PC-3 (cell line): ENCODE measurements at regions not wholly inside any gene's neighbourhood (a gene's known extent, or its start where the extent isn't known, plus 50 kb on each side); places are given as distances from the start of the nearest gene placed in this dataset.

ENCODE experiments used
- ATAC-seq: fragments of 200-7000 bp; cut with Tn5 transposase; 2 replicates; pipeline ENCODE4 v1.9.1; 2020; ENCODE audit warnings: mild to moderate bottlenecking, moderate library complexity
- BruUV-seq: library from RNA; stranded (reverse); fragments of 400-500 nt; replicated peaks from 2 replicates; lab custom pipeline; 2021; lab: Mats Ljungman, UMichigan
- CTCF ChIA-PET: fragments of 300-600 bp; sonication (Branson Sonifier 250); formaldehyde crosslinking; loops from one replicate; lab custom pipeline; 2022; ENCODE audit warnings: antibody characterized with exemption; lab: Charles Lee
- POLR2A ChIA-PET: fragments of 300-600 bp; sonication (Branson Sonifier 250); formaldehyde crosslinking; loops from one replicate; lab custom pipeline; 2022; ENCODE audit warnings: antibody characterized with exemption; ENCODE audit not compliant: unreplicated experiment; lab: Charles Lee
- DNase-seq: peaks from one replicate; pipeline ENCODE4 v3.0.0-alpha.2; 2015
- H2AFZ ChIP-seq: fragments of 300-600 bp; sonication (generic); 2 replicates; pipeline ENCODE4 v1.6.0; 2016; ENCODE audit warnings: antibody characterized with exemption, low read length
- H3F3A ChIP-seq: fragments of 300-600 bp; sonication (generic); one replicate; pipeline ENCODE4 v1.6.0; 2017; ENCODE audit warnings: antibody characterized with exemption, low read length, control low read depth, mild to moderate bottlenecking; ENCODE audit not compliant: unreplicated experiment
- H3K27ac ChIP-seq: fragments of 300-600 bp; sonication (generic); 2 replicates; pipeline ENCODE4 v1.5.1; 2016; ENCODE audit warnings: mild to moderate bottlenecking, low read length
- H3K27me3 ChIP-seq: fragments of 300-600 bp; sonication (generic); 2 replicates; pipeline ENCODE4 v1.6.1; 2016; ENCODE audit warnings: low read length, mixed read lengths
- H3K36me3 ChIP-seq: fragments of 300-600 bp; sonication (generic); 2 replicates; pipeline ENCODE4 v1.6.1; 2016; ENCODE audit warnings: low read depth, mixed run types, low read length, mixed read lengths
- H3K4me1 ChIP-seq: fragments of 300-600 bp; sonication (generic); 2 replicates; pipeline ENCODE4 v1.5.1; 2016; ENCODE audit warnings: low read length; ENCODE audit not compliant: insufficient read depth
- H3K4me2 ChIP-seq: fragments of 300-600 bp; sonication (generic); 2 replicates; pipeline ENCODE4 v1.6.0; 2016; ENCODE audit warnings: low read length
- H3K4me3 ChIP-seq: fragments of 300-600 bp; sonication (generic); 2 replicates; pipeline ENCODE4 v1.5.1; 2016; ENCODE audit warnings: mild to moderate bottlenecking, low read length, mixed read lengths
- H3K79me2 ChIP-seq: fragments of 300-600 bp; sonication (generic); 2 replicates; pipeline ENCODE4 v1.6.1; 2017; ENCODE audit warnings: low read length, mixed read lengths
- H3K9ac ChIP-seq: fragments of 300-600 bp; sonication (generic); 2 replicates; pipeline ENCODE4 v1.6.0; 2016; ENCODE audit warnings: mild to moderate bottlenecking, low read length
- H3K9me2 ChIP-seq: fragments of 300-600 bp; sonication (generic); replicated peaks from 2 replicates; pipeline ENCODE4 v1.6.1; 2016; ENCODE audit warnings: mixed run types, low read length, mixed read lengths
- H3K9me3 ChIP-seq: fragments of 300-600 bp; sonication (generic); 2 replicates; pipeline ENCODE4 v1.6.1; 2016; ENCODE audit warnings: low read length, mixed read lengths
- H4K20me1 ChIP-seq: fragments of 300-600 bp; sonication (generic); 2 replicates; pipeline ENCODE4 v1.6.1; 2016; ENCODE audit warnings: low read length, mixed read lengths
- CTCF ChIP-seq: fragments of 300-600 bp; sonication (generic); conservative IDR thresholded peaks from 2 replicates; pipeline ENCODE4 v1.5.1; 2017; ENCODE audit warnings: antibody characterized with exemption, low read depth, mild to moderate bottlenecking, low read length
- EZH2 ChIP-seq: fragments of 300-600 bp; sonication (generic); IDR thresholded peaks from one replicate; pipeline ENCODE4 v1.6.1; 2017; ENCODE audit warnings: antibody characterized with exemption, mild to moderate bottlenecking, low read length; ENCODE audit not compliant: unreplicated experiment
- EZH2phosphoT487 ChIP-seq: fragments of 300-600 bp; sonication (generic); IDR thresholded peaks from 2 replicates; pipeline ENCODE4 v1.6.1; 2018; ENCODE audit warnings: mild to moderate bottlenecking, antibody characterized with exemption, low read length, borderline replicate concordance
- intact Hi-C: fragments of 100-400 bp; cut with micrococcal nuclease; formaldehyde crosslinking; loops from 2 replicates; pipeline ENCODE4 v1.9.0; 2023

DNA sequence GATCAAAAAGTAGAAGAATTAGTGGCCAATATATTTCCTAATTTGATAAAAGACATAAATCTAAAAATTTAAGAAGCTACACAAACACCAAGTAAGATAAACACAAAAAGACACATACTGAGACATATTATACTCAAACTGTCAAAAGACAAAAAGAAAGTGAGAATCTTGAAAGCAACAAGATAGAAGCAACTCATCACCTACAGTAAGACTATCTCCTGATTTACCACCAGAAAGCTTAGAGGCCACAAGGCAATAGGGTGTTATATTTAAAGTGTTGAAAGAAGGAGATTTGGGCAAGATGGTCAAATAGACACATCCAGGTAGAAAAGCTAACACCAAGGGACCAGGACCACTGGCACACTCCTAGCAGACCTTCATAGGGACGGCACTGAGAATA lies 79.4 kb downstream of the ITM2A start:
- Histone ChIP-seq H3F3A (no peaks in the 10 kb centered on the region), H3K9ac (no peak overlapping the region), H3K4me1 (no peaks in the 10 kb centered on the region), H3K4me2 (no peak overlapping the region), H3K9me2 (no peaks in the 10 kb centered on the region), H2AFZ (no peak overlapping the region), H3K27ac (no peak overlapping the region), H3K36me3 (no peaks in the 10 kb centered on the region), H3K4me3 (no peak overlapping the region), H4K20me1 (no peaks in the 10 kb centered on the region), H3K9me3 (no peaks in the 10 kb centered on the region), H3K79me2 (no peaks in the 10 kb centered on the region), H3K27me3 (no peaks in the 10 kb centered on the region)
- CTCF ChIA-PET = no interaction called here
- BruUV-seq = no TSS peak
- TF ChIP-seq EZH2phosphoT487 (no peak), CTCF (no peak), EZH2 (no peak)
- DNase-seq = no peak
- intact Hi-C loops = no loop called here
- ATAC-seq = no peak
- POLR2A ChIA-PET = no interaction called here

DNA sequence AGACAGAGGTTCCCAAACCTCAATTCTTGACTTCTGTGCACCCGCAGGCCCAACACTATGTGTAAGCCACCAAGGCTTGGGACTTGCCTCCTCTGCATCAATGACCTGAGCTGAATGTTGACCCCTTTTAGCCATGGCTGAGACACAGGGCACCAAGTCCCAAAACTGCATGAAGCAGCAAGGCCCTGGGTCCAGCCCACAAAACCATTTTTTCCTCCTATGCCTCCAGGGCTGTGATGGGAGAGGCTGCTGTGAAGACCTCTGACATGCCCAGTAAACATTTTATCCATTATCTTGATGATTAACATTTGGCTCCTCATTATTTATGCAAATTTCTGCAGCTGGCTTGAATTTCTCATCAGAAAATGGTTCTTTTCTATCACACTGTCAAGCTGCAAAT lies 85.4 kb downstream of the ITM2A start:
- ATAC-seq = no peak
- Histone ChIP-seq H3K27ac (no peak overlapping the region), H3K79me2 (no peaks in the 10 kb centered on the region), H3F3A (no peaks in the 10 kb centered on the region), H4K20me1 (no peaks in the 10 kb centered on the region), H3K36me3 (no peaks in the 10 kb centered on the region), H3K9ac (no peak overlapping the region), H2AFZ (no peak overlapping the region), H3K4me3 (no peak overlapping the region), H3K4me2 (no peak overlapping the region), H3K9me3 (no peaks in the 10 kb centered on the region), H3K9me2 (no peaks in the 10 kb centered on the region), H3K4me1 (no peaks in the 10 kb centered on the region), H3K27me3 (no peaks in the 10 kb centered on the region)
- no peak for DNase-seq
- ChIA-PET POLR2A (no interaction called here), CTCF (no interaction called here)
- intact Hi-C loops = no loop called here
- no TSS peak for BruUV-seq
- no peak for TF ChIP-seq EZH2

DNA sequence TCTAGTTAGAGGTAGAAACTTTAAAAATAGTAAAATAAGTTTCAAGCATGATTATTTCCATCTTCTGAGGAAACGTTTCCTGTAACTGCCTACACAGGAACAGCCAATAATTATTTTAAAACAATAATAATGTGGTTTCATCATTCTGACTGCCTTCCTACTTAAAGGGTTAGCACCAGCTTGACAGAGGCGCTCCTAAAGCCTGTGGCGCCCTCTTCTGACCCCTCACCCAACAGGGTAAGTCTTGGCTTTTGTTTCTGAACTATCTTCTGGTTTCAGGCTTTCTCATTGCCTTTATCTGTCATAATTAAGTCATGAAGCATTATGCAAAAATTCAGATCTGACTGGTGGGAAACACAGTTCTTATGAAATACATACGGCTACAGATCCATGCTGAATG lies 96.7 kb downstream of the ITM2A start:
- intact Hi-C loops = no loop called here
- ATAC-seq = no peak
- H3K4me2 ChIP-seq = no peak overlapping the region
- BruUV-seq = no TSS peak
- H3K4me3 ChIP-seq = no peak overlapping the region
- no peaks in the 10 kb centered on the region for H3F3A ChIP-seq
- H3K36me3 ChIP-seq = no peaks in the 10 kb centered on the region
- H3K27me3 ChIP-seq = no peaks in the 10 kb centered on the region
- POLR2A ChIA-PET = no interaction called here
- no peak for DNase-seq
- no peak overlapping the region for H3K9ac ChIP-seq
- H3K27ac ChIP-seq = no peak overlapping the region
- no peaks in the 10 kb centered on the region for H3K79me2 ChIP-seq
- no peaks in the 10 kb centered on the region for H3K9me3 ChIP-seq
- no peaks in the 10 kb centered on the region for H3K9me2 ChIP-seq
- H3K4me1 ChIP-seq = no peaks in the 10 kb centered on the region
- no peak for TF ChIP-seq EZH2
- TF ChIP-seq CTCF = 0 out of 2 replicates have a peak, but pooled peaks have one; percentile 26
- no peaks in the 10 kb centered on the region for H4K20me1 ChIP-seq
- CTCF ChIA-PET = no interaction called here
- no peak overlapping the region for H2AFZ ChIP-seq
